Kidney (tissue), 13 donors: ENCODE measurements at regions not wholly inside any gene's neighbourhood (a gene's known extent, or its start where the extent isn't known, plus 50 kb on each side); places are given as distances from the start of the nearest gene placed in this dataset.
A peak's percentile ranks its signal among the peaks of the same experiment; 100 is the strongest.

ENCODE experiments used
- DNase-seq, 5 donors: peaks; one replicate each; pipeline ENCODE4 v3.0.0-alpha.2; 2013 to 2020
- FAIRE-seq: peaks from 2 replicates; lab custom pipeline; 2012; peaks lifted over from hg19 to GRCh38; lab: Jason Lieb, UNC
- H3K27ac ChIP-seq, 2 donors: one replicate each; pipeline ENCODE4 v1.7.0; 2013; ENCODE audit warnings: low read depth in 2 of 2, low read length in 2 of 2, inconsistent platforms in 1 of 2
- H3K27me3 ChIP-seq: one replicate; pipeline ENCODE4 v1.7.1; 2013; ENCODE audit warnings: low read length, inconsistent platforms; ENCODE audit not compliant: control insufficient read depth, insufficient read depth
- H3K36me3 ChIP-seq, 3 donors: one replicate each; pipeline versions ENCODE4 v1.7.0 to v1.7.1; 2013; ENCODE audit warnings: low read length in 3 of 3, control low read depth in 1 of 3, inconsistent platforms in 1 of 3; ENCODE audit not compliant: insufficient read depth in 3 of 3, control insufficient read depth in 2 of 3
- H3K4me1 ChIP-seq, 3 donors: one replicate each; pipeline versions ENCODE4 v1.7.0 to v1.7.1; 2013; ENCODE audit warnings: low read length in 3 of 3, inconsistent platforms in 1 of 3, low read depth in 1 of 3; ENCODE audit not compliant: control insufficient read depth in 2 of 3, insufficient read depth in 2 of 3
- H3K4me3 ChIP-seq, 3 donors: one replicate each; pipeline versions ENCODE4 v1.7.0 to v1.8.1; 2013; ENCODE audit warnings: low read length in 3 of 3, control low read depth in 1 of 3, inconsistent platforms in 1 of 3
- H3K9ac ChIP-seq, 3 donors: one replicate each; pipeline versions ENCODE4 v1.7.0 to v1.7.1; 2013; ENCODE audit warnings: low read length in 3 of 3, control low read depth in 1 of 3, inconsistent platforms in 1 of 3
- H3K9me3 ChIP-seq, 3 donors: one replicate each; pipeline versions ENCODE4 v1.7.0 to v1.7.1; 2013; ENCODE audit warnings: low read length in 3 of 3, control low read depth in 1 of 3, inconsistent platforms in 1 of 3; ENCODE audit not compliant: control insufficient read depth in 2 of 3, insufficient read depth in 1 of 3
- CTCF ChIP-seq: IDR thresholded peaks from 3 replicates; pipeline ENCODE4 v1.5.1; 2012; ENCODE audit warnings: mild to moderate bottlenecking, moderate library complexity, borderline replicate concordance; ENCODE audit not compliant: insufficient read depth; ENCODE audit errors: extremely low read depth
- intact Hi-C: fragments of 100-400 bp; cut with DNase I; formaldehyde crosslinking; loops from one replicate; pipeline ENCODE4 v1.11.1; 2022
- donor health status: control.
- donor health status: control.
- donor health status: control.
- donor health status: control.
- donor health status: control.
- donor health status: DM: yes; HTN: yes; CAD: no.
- donor health status: Normal renal cell carcinoma (clear cell type).

- DNase-seq (no peak), FAIRE-seq (no peak)
- TF ChIP-seq CTCF = no peak
- no peaks in the 10 kb centered on the region for H3K4me1 ChIP-seq
- H3K27me3 ChIP-seq = no peaks in the 10 kb centered on the region
- no peaks in the 10 kb centered on the region for H3K36me3 ChIP-seq
- no peak overlapping the region for H3K4me3 ChIP-seq
- H3K9me3 ChIP-seq = no peaks in the 10 kb centered on the region
- intact Hi-C loops = no loop called here
- no peak overlapping the region for H3K9ac ChIP-seq
- H3K27ac ChIP-seq = no peak overlapping the region
Observed at GRCh38 chr13:84677836-84678235, 795.6 kb upstream of the SLITRK1 start.

- no peak for TF ChIP-seq CTCF
- FAIRE-seq (no peak), DNase-seq (no peak)
- Histone ChIP-seq H3K4me3 (no peak overlapping the region), H3K9ac (no peak overlapping the region), H3K9me3 (no peaks in the 10 kb centered on the region), H3K36me3 (no peaks in the 10 kb centered on the region), H3K27me3 (no peaks in the 10 kb centered on the region), H3K4me1 (no peaks in the 10 kb centered on the region), H3K27ac (no peak overlapping the region)
- intact Hi-C loops = no loop called here
Observed at GRCh38 chr13:84672616-84673015, 790.3 kb upstream of the SLITRK1 start.

GRCh38 chr13:84670245-84670644 is 788.0 kb upstream of the SLITRK1 start:
- Histone ChIP-seq H3K9ac (no peak overlapping the region), H3K27me3 (no peaks in the 10 kb centered on the region), H3K4me1 (no peaks in the 10 kb centered on the region), H3K9me3 (no peaks in the 10 kb centered on the region), H3K27ac (no peak overlapping the region), H3K36me3 (no peaks in the 10 kb centered on the region), H3K4me3 (no peak overlapping the region)
- peak in 1 of 5 donors; percentile 18 for DNase-seq
- FAIRE-seq = no peak
- TF ChIP-seq CTCF = no peak
- intact Hi-C loops = no loop called here

- Histone ChIP-seq H3K4me3 (no peak overlapping the region), H3K9ac (no peak overlapping the region), H3K9me3 (no peaks in the 10 kb centered on the region), H3K36me3 (no peaks in the 10 kb centered on the region), H3K27ac (no peak overlapping the region), H3K27me3 (no peaks in the 10 kb centered on the region), H3K4me1 (no peaks in the 10 kb centered on the region)
- TF ChIP-seq CTCF = no peak
- DNase-seq (no peak), FAIRE-seq (no peak)
- intact Hi-C loops = no loop called here
Observed at GRCh38 chr13:84668637-84669036, 786.4 kb upstream of the SLITRK1 start.
